H9 (cell line): ENCODE measurements at regions not wholly inside any gene's neighbourhood (a gene's known extent, or its start where the extent isn't known, plus 50 kb on each side); places are given as distances from the start of the nearest gene placed in this dataset.

ENCODE experiments used
- DNase-seq: peaks from one replicate; pipeline ENCODE4 v3.0.0-alpha.2; 2017
- H2AFZ ChIP-seq: one replicate; pipeline ENCODE4 v1.6.1; 2013; ENCODE audit warnings: mild to moderate bottlenecking, low read length, control low read depth, moderate library complexity
- H2AK5ac ChIP-seq: 2 replicates; pipeline ENCODE4 v1.6.1; 2013; ENCODE audit warnings: low read length, control low read depth, mixed read lengths; ENCODE audit not compliant: insufficient read length
- H2BK120ac ChIP-seq: one replicate; pipeline ENCODE4 v1.6.1; 2013; ENCODE audit warnings: low read depth, mild to moderate bottlenecking, low read length, control low read depth, inconsistent platforms; ENCODE audit not compliant: poor library complexity, severe bottlenecking
- H2BK12ac ChIP-seq: 2 replicates; pipeline ENCODE4 v1.6.1; 2013; ENCODE audit warnings: low read length, control low read depth, mixed read lengths, low read depth; ENCODE audit not compliant: insufficient read length
- H2BK15ac ChIP-seq: 2 replicates; pipeline ENCODE4 v1.6.1; 2013; ENCODE audit warnings: low read depth, low read length, control low read depth
- H2BK20ac ChIP-seq: one replicate; pipeline ENCODE4 v1.6.1; 2013; ENCODE audit warnings: low read depth, mild to moderate bottlenecking, low read length, control low read depth, inconsistent platforms; ENCODE audit not compliant: poor library complexity, severe bottlenecking
- H2BK5ac ChIP-seq: 2 replicates; pipeline ENCODE4 v1.6.1; 2013; ENCODE audit warnings: low read length, control low read depth, mixed read lengths; ENCODE audit not compliant: insufficient read length
- H3K14ac ChIP-seq: 2 replicates; pipeline ENCODE4 v1.6.1; 2013; ENCODE audit warnings: low read length, control low read depth; ENCODE audit not compliant: insufficient read depth
- H3K18ac ChIP-seq: 2 replicates; pipeline ENCODE4 v1.6.1; 2013; ENCODE audit warnings: low read depth, mild to moderate bottlenecking, mixed read lengths, low read length, control low read depth; ENCODE audit not compliant: insufficient read length
- H3K23ac ChIP-seq: 2 replicates; pipeline ENCODE4 v1.6.1; 2013; ENCODE audit warnings: low read length, control low read depth, mixed read lengths, low read depth; ENCODE audit not compliant: insufficient read length
- H3K23me2 ChIP-seq: 2 replicates; pipeline ENCODE4 v1.6.1; 2013; ENCODE audit warnings: low read depth, mild to moderate bottlenecking, mixed read lengths, low read length, control low read depth; ENCODE audit not compliant: insufficient read length, poor library complexity, severe bottlenecking
- H3K27ac ChIP-seq: 2 replicates; pipeline ENCODE4 v1.5.1; 2013; ENCODE audit warnings: low read length, control low read depth, mixed read lengths, low read depth; ENCODE audit not compliant: insufficient read length
- H3K27me3 ChIP-seq: 2 replicates; pipeline ENCODE4 v1.6.1; 2013; ENCODE audit warnings: low read length, control low read depth, inconsistent platforms; ENCODE audit not compliant: insufficient read depth
- H3K4ac ChIP-seq: 2 replicates; pipeline ENCODE4 v1.6.1; 2013; ENCODE audit warnings: low read depth, mild to moderate bottlenecking, control low read depth, inconsistent platforms, low read length, moderate library complexity
- H3K4me1 ChIP-seq: 2 replicates; pipeline ENCODE4 v1.6.1; 2013; ENCODE audit warnings: low read length, control low read depth, inconsistent platforms; ENCODE audit not compliant: insufficient read depth
- H3K4me2 ChIP-seq: 2 replicates; pipeline ENCODE4 v1.6.1; 2013; ENCODE audit warnings: low read length, control low read depth, mixed read lengths; ENCODE audit not compliant: insufficient read length, insufficient read depth
- H3K56ac ChIP-seq: 2 replicates; pipeline ENCODE4 v1.6.1; 2013; ENCODE audit warnings: low read depth, mild to moderate bottlenecking, mixed read lengths, low read length, control low read depth; ENCODE audit not compliant: insufficient read length
- H3K79me1 ChIP-seq: 2 replicates; pipeline ENCODE4 v1.6.1; 2013; ENCODE audit warnings: low read depth, mild to moderate bottlenecking, moderate library complexity, low read length, control low read depth, inconsistent platforms; ENCODE audit not compliant: insufficient read depth, poor library complexity, severe bottlenecking
- H3K79me2 ChIP-seq: 2 replicates; pipeline ENCODE4 v1.6.1; 2013; ENCODE audit warnings: low read length, control low read depth, inconsistent platforms; ENCODE audit not compliant: insufficient read depth
- H3K9ac ChIP-seq: 2 replicates; pipeline ENCODE4 v1.6.1; 2013; ENCODE audit warnings: low read length, control low read depth, mixed read lengths; ENCODE audit not compliant: insufficient read length; ENCODE audit errors: extremely low read depth
- H3K9me3 ChIP-seq: one replicate; pipeline ENCODE4 v1.6.1; 2013; ENCODE audit warnings: low read depth, low read length, inconsistent platforms; ENCODE audit not compliant: control insufficient read depth
- H3T11ph ChIP-seq: one replicate; pipeline ENCODE4 v1.6.1; 2013; ENCODE audit warnings: mild to moderate bottlenecking, low read length, control low read depth, inconsistent platforms
- H4K20me1 ChIP-seq: one replicate; pipeline ENCODE4 v1.6.1; 2013; ENCODE audit not compliant: control insufficient read depth, insufficient read length, insufficient read depth
- H4K5ac ChIP-seq: 2 replicates; pipeline ENCODE4 v1.6.1; 2013; ENCODE audit warnings: low read depth, mild to moderate bottlenecking, mixed read lengths, low read length, control low read depth; ENCODE audit not compliant: insufficient read length
- H4K8ac ChIP-seq: replicated peaks from 2 replicates; pipeline ENCODE4 v1.6.1; 2013; ENCODE audit warnings: low read length, control low read depth, mixed read lengths, low read depth; ENCODE audit not compliant: insufficient read length
- H4K91ac ChIP-seq: 2 replicates; pipeline ENCODE4 v1.6.1; 2013; ENCODE audit warnings: low read depth, mild to moderate bottlenecking, moderate library complexity, mixed read lengths, low read length, control low read depth; ENCODE audit not compliant: insufficient read length
- H3K27ac Mint-ChIP-seq, 3 experiments: 2 replicates in 2 of 3; 3 replicates in 1 of 3; pipeline ENCODE4 v1.8.0; 2020 to 2021; ENCODE audit warnings: mixed read lengths in 3 of 3, mild to moderate bottlenecking in 1 of 3, moderate library complexity in 1 of 3
- H3K27me3 Mint-ChIP-seq: 2 replicates; pipeline ENCODE4 v1.8.0; 2021; ENCODE audit warnings: low read depth, mild to moderate bottlenecking, moderate library complexity, mixed read lengths
- H3K36me3 Mint-ChIP-seq, 3 experiments: 2 replicates in 2 of 3; 3 replicates in 1 of 3; pipeline ENCODE4 v1.8.0; 2020 to 2021; ENCODE audit warnings: low read depth in 3 of 3, mixed read lengths in 3 of 3; ENCODE audit not compliant: insufficient read depth in 1 of 3
- H3K4me1 Mint-ChIP-seq, 2 experiments: 2 replicates each; pipeline ENCODE4 v1.8.0; 2020; ENCODE audit warnings: mixed read lengths in 2 of 2
- H3K4me3 Mint-ChIP-seq, 2 experiments: 2 replicates in 1 of 2; 3 replicates in 1 of 2; pipeline ENCODE4 v1.8.0; 2020 to 2021; ENCODE audit warnings: mild to moderate bottlenecking in 2 of 2, mixed read lengths in 2 of 2, moderate library complexity in 1 of 2
- H3K9me3 Mint-ChIP-seq, 2 experiments: 2 replicates in 1 of 2; 3 replicates in 1 of 2; pipeline ENCODE4 v1.8.0; 2020; ENCODE audit warnings: mild to moderate bottlenecking in 2 of 2, mixed read lengths in 2 of 2, moderate library complexity in 1 of 2
- TF ChIP-seq, protein P1 (sequence below): fragments of 200-600 bp; sonication (generic); conservative IDR thresholded peaks from 3 replicates; pipeline ENCODE4 v1.8.0; 2021; ENCODE audit warnings: antibody characterized with exemption, mild to moderate bottlenecking

GRCh38 chr5:97762483-97762882 lies 579.4 kb upstream of the RIOK2 start:
- Histone ChIP-seq H3K4ac (no peak overlapping the region), H2AK5ac (no peak overlapping the region), H3K56ac (no peak overlapping the region), H3K23me2 (no peaks in the 10 kb centered on the region), H3K27me3 (no peaks in the 10 kb centered on the region), H3K23ac (no peak overlapping the region), H4K8ac (no peak overlapping the region), H2BK20ac (no peak overlapping the region), H4K5ac (no peak overlapping the region), H2BK120ac (no peak overlapping the region), H3K9me3 (no peaks in the 10 kb centered on the region), H3T11ph (no peak overlapping the region), H2AFZ (no peak overlapping the region), H3K79me2 (no peaks in the 10 kb centered on the region), H3K4me1 (no peaks in the 10 kb centered on the region), H2BK12ac (no peak overlapping the region), H3K18ac (no peak overlapping the region), H3K9ac (no peak overlapping the region), H3K4me2 (no peak overlapping the region), H4K91ac (no peak overlapping the region), H2BK5ac (no peak overlapping the region), H2BK15ac (no peak overlapping the region), H4K20me1 (no peaks in the 10 kb centered on the region), H3K27ac (no peak overlapping the region), H3K79me1 (no peaks in the 10 kb centered on the region), H3K14ac (no peak overlapping the region)
- Mint-ChIP-seq H3K36me3 (no peaks in the 10 kb centered on the region), H3K9me3 (no peaks in the 10 kb centered on the region), H3K4me1 (peaks cover 2 to 6% of the 10 kb centered on the region in 2 experiments; a peak in 1 of 4 replicates), H3K27me3 (no peaks in the 10 kb centered on the region), H3K4me3 (no peak overlapping the region), H3K27ac (no peak overlapping the region)
- DNase-seq, result no peak
- TF ChIP-seq, protein P1, sequence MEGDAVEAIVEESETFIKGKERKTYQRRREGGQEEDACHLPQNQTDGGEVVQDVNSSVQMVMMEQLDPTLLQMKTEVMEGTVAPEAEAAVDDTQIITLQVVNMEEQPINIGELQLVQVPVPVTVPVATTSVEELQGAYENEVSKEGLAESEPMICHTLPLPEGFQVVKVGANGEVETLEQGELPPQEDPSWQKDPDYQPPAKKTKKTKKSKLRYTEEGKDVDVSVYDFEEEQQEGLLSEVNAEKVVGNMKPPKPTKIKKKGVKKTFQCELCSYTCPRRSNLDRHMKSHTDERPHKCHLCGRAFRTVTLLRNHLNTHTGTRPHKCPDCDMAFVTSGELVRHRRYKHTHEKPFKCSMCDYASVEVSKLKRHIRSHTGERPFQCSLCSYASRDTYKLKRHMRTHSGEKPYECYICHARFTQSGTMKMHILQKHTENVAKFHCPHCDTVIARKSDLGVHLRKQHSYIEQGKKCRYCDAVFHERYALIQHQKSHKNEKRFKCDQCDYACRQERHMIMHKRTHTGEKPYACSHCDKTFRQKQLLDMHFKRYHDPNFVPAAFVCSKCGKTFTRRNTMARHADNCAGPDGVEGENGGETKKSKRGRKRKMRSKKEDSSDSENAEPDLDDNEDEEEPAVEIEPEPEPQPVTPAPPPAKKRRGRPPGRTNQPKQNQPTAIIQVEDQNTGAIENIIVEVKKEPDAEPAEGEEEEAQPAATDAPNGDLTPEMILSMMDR, result no peak
